GM23338 (cell line): ENCODE measurements at regions not wholly inside any gene's neighbourhood (a gene's known extent, or its start where the extent isn't known, plus 50 kb on each side); places are given as distances from the start of the nearest gene placed in this dataset.

Source experiments
- ATAC-seq: fragments of 200-7000 bp; cut with Tn5 transposase; 3 replicates; pipeline ENCODE4 v1.9.1; 2020
- DNase-seq: peaks from one replicate; pipeline ENCODE4 v3.0.0-alpha.2; 2015; ENCODE audit warnings: low spot score
- H2AFZ ChIP-seq: fragments of 200-600 bp; sonication (generic); 2 replicates; pipeline ENCODE4 v1.8.0; 2016; ENCODE audit warnings: antibody characterized with exemption, mild to moderate bottlenecking, moderate library complexity
- H3F3A ChIP-seq: fragments of 200-600 bp; sonication (generic); replicated peaks from 2 replicates; pipeline ENCODE4 v1.8.0; 2017; ENCODE audit warnings: antibody characterized with exemption, mixed run types, low read depth
- H3K27ac ChIP-seq: fragments of 200-600 bp; sonication (generic); 2 replicates; pipeline ENCODE4 v1.6.1; 2016; ENCODE audit warnings: low read depth
- H3K27me3 ChIP-seq: fragments of 200-600 bp; sonication (generic); 2 replicates; pipeline ENCODE4 v1.8.0; 2016; ENCODE audit warnings: mild to moderate bottlenecking, mixed run types, moderate library complexity; ENCODE audit not compliant: insufficient read depth
- H3K36me3 ChIP-seq: fragments of 200-600 bp; sonication (generic); 2 replicates; pipeline ENCODE4 v1.8.0; 2016; ENCODE audit warnings: mild to moderate bottlenecking; ENCODE audit not compliant: insufficient read depth
- H3K4me1 ChIP-seq: fragments of 200-600 bp; sonication (generic); 2 replicates; pipeline ENCODE4 v1.8.0; 2016; ENCODE audit warnings: mild to moderate bottlenecking, moderate library complexity; ENCODE audit not compliant: insufficient read depth
- H3K4me2 ChIP-seq: fragments of 200-600 bp; sonication (generic); 2 replicates; pipeline ENCODE4 v1.7.1; 2017; ENCODE audit warnings: mixed run types
- H3K4me3 ChIP-seq: fragments of 200-600 bp; sonication (generic); 2 replicates; pipeline ENCODE4 v1.6.1; 2016; ENCODE audit warnings: mixed run types
- H3K79me2 ChIP-seq: fragments of 200-600 bp; sonication (generic); replicated peaks from 2 replicates; pipeline ENCODE4 v1.8.0; 2017; ENCODE audit warnings: mild to moderate bottlenecking; ENCODE audit not compliant: insufficient read depth
- H3K9me2 ChIP-seq: fragments of 200-600 bp; sonication (generic); 2 replicates; pipeline ENCODE4 v1.8.0; 2017; ENCODE audit not compliant: insufficient read depth
- H4K20me1 ChIP-seq: fragments of 200-600 bp; sonication (generic); replicated peaks from 2 replicates; pipeline ENCODE4 v1.8.0; 2017; ENCODE audit warnings: mild to moderate bottlenecking; ENCODE audit not compliant: insufficient read depth
- H3K27ac Mint-ChIP-seq: 2 replicates; pipeline ENCODE4 v1.8.0; 2020; ENCODE audit warnings: inconsistent platforms, mild to moderate bottlenecking, moderate library complexity, mixed read lengths
- H3K27me3 Mint-ChIP-seq: 3 replicates; pipeline ENCODE4 v1.8.0; 2022; ENCODE audit warnings: low read depth, mild to moderate bottlenecking, moderate library complexity, mixed read lengths, inconsistent platforms; ENCODE audit not compliant: insufficient read depth, poor library complexity
- H3K36me3 Mint-ChIP-seq: 3 replicates; pipeline ENCODE4 v1.8.0; 2021; ENCODE audit warnings: low read depth, mild to moderate bottlenecking, inconsistent platforms, moderate library complexity, mixed read lengths
- H3K4me1 Mint-ChIP-seq: 3 replicates; pipeline ENCODE4 v1.8.0; 2020; ENCODE audit warnings: mild to moderate bottlenecking, inconsistent platforms, mixed read lengths
- H3K4me3 Mint-ChIP-seq: 3 replicates; pipeline ENCODE4 v1.8.0; 2021; ENCODE audit warnings: moderate library complexity, mild to moderate bottlenecking, inconsistent platforms, mixed read lengths
- H3K9me3 Mint-ChIP-seq: 3 replicates; pipeline ENCODE4 v1.8.0; 2020; ENCODE audit warnings: moderate library complexity, mild to moderate bottlenecking, inconsistent platforms, mixed read lengths
- CREB1 ChIP-seq: fragments of 250-450 bp; sonication (Bioruptor Pico); IDR thresholded peaks from 2 replicates; pipeline ENCODE4 v1.5.0; 2020; ENCODE audit warnings: low read depth, mild to moderate bottlenecking, moderate library complexity
- CTCF ChIP-seq, 2 experiments: fragments of 200-600 bp in 1 of 2; sonication (generic) in 1 of 2; conservative IDR thresholded peaks; 2 replicates each; pipeline versions ENCODE4 v1.5.1 to v1.6.1; 2016 to 2017; ENCODE audit warnings: antibody characterized with exemption in 2 of 2, low read depth in 2 of 2, mild to moderate bottlenecking in 2 of 2, moderate library complexity in 1 of 2
- EZH2 ChIP-seq: fragments of 200-600 bp; sonication (generic); IDR thresholded peaks from one replicate; pipeline ENCODE4 v1.8.0; 2017; ENCODE audit warnings: antibody characterized with exemption, mild to moderate bottlenecking, low read depth; ENCODE audit not compliant: unreplicated experiment
- EZH2phosphoT487 ChIP-seq: fragments of 200-600 bp; sonication (generic); IDR thresholded peaks from one replicate; pipeline ENCODE4 v1.8.1; 2018; ENCODE audit warnings: antibody characterized with exemption; ENCODE audit not compliant: unreplicated experiment
- JUNB ChIP-seq: IDR thresholded peaks from one replicate; pipeline ENCODE4 v1.6.1; 2016; ENCODE audit warnings: antibody characterized with exemption; ENCODE audit not compliant: unreplicated experiment
- POLR2AphosphoS5 ChIP-seq: IDR thresholded peaks from 2 replicates; pipeline ENCODE4 v1.6.1; 2016; ENCODE audit warnings: antibody characterized with exemption, low read depth
- STAT1 ChIP-seq: IDR thresholded peaks from one replicate; pipeline ENCODE4 v1.6.1; 2016; ENCODE audit warnings: antibody characterized with exemption; ENCODE audit not compliant: unreplicated experiment
- ZNF114 ChIP-seq: fragments of 250-450 bp; sonication (Bioruptor Pico); IDR thresholded peaks from 2 replicates; pipeline ENCODE4 v1.5.0; 2020; ENCODE audit warnings: mild to moderate bottlenecking, moderate library complexity
- ZNF462 ChIP-seq: fragments of 250-450 bp; sonication (Bioruptor Pico); IDR thresholded peaks from 2 replicates; pipeline ENCODE4 v1.5.0; 2020; ENCODE audit warnings: mild to moderate bottlenecking, moderate library complexity
- TF ChIP-seq, protein P1 (sequence below): IDR thresholded peaks from one replicate; pipeline ENCODE4 v1.6.1; 2018; ENCODE audit warnings: antibody characterized with exemption; ENCODE audit not compliant: unreplicated experiment
- TF ChIP-seq, protein P2 (sequence below): IDR thresholded peaks from 2 replicates; pipeline ENCODE4 v1.6.1; 2016; ENCODE audit warnings: antibody characterized with exemption

GRCh38 chr7:22587322-22587721 lies 87.3 kb upstream of the STEAP1B start:
- Histone ChIP-seq H4K20me1 (no peaks in the 10 kb centered on the region), H3K27ac (no peak overlapping the region; the same call in 1 of the 2 replicates), H3F3A (no peaks in the 10 kb centered on the region), H3K36me3 (no peaks in the 10 kb centered on the region), H3K79me2 (no peaks in the 10 kb centered on the region), H3K27me3 (no peaks in the 10 kb centered on the region), H3K4me1 (peaks cover 36% of the 10 kb centered on the region), H3K9me2 (peaks cover 9% of the 10 kb centered on the region), H2AFZ (no peak overlapping the region), H3K4me3 (no peak overlapping the region), H3K4me2 (no peak overlapping the region)
- DNase-seq = no peak
- Mint-ChIP-seq H3K4me3 (no peak overlapping the region), H3K27ac (no peak overlapping the region), H3K27me3 (peaks cover 5% of the 10 kb centered on the region), H3K9me3 (no peaks in the 10 kb centered on the region), H3K4me1 (peaks cover 40% of the 10 kb centered on the region), H3K36me3 (peaks cover under 1% of the 10 kb centered on the region; the same call in 1 of the 3 replicates)
- TF ChIP-seq, protein P1, sequence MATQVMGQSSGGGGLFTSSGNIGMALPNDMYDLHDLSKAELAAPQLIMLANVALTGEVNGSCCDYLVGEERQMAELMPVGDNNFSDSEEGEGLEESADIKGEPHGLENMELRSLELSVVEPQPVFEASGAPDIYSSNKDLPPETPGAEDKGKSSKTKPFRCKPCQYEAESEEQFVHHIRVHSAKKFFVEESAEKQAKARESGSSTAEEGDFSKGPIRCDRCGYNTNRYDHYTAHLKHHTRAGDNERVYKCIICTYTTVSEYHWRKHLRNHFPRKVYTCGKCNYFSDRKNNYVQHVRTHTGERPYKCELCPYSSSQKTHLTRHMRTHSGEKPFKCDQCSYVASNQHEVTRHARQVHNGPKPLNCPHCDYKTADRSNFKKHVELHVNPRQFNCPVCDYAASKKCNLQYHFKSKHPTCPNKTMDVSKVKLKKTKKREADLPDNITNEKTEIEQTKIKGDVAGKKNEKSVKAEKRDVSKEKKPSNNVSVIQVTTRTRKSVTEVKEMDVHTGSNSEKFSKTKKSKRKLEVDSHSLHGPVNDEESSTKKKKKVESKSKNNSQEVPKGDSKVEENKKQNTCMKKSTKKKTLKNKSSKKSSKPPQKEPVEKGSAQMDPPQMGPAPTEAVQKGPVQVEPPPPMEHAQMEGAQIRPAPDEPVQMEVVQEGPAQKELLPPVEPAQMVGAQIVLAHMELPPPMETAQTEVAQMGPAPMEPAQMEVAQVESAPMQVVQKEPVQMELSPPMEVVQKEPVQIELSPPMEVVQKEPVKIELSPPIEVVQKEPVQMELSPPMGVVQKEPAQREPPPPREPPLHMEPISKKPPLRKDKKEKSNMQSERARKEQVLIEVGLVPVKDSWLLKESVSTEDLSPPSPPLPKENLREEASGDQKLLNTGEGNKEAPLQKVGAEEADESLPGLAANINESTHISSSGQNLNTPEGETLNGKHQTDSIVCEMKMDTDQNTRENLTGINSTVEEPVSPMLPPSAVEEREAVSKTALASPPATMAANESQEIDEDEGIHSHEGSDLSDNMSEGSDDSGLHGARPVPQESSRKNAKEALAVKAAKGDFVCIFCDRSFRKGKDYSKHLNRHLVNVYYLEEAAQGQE = no peak
- TF ChIP-seq EZH2phosphoT487 (no peak), POLR2AphosphoS5 (no peak), STAT1 (no peak), ZNF462 (CRISPR knock-in tag) (no peak), CREB1 (CRISPR knock-in tag) (no peak), ZNF114 (CRISPR knock-in tag) (no peak), CTCF (conservative IDR thresholded peaks at IDR 0.05; ENCODE audit: low read depth in 2 of 2) (no peak), EZH2 (no peak), JUNB (no peak)
- TF ChIP-seq, protein P2, sequence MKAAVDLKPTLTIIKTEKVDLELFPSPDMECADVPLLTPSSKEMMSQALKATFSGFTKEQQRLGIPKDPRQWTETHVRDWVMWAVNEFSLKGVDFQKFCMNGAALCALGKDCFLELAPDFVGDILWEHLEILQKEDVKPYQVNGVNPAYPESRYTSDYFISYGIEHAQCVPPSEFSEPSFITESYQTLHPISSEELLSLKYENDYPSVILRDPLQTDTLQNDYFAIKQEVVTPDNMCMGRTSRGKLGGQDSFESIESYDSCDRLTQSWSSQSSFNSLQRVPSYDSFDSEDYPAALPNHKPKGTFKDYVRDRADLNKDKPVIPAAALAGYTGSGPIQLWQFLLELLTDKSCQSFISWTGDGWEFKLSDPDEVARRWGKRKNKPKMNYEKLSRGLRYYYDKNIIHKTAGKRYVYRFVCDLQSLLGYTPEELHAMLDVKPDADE = no peak
- no peak for ATAC-seq
